GM23338 (cell line): ENCODE measurements at regions not wholly inside any gene's neighbourhood (a gene's known extent, or its start where the extent isn't known, plus 50 kb on each side); places are given as distances from the start of the nearest gene placed in this dataset.

Experiments
- ATAC-seq: fragments of 200-7000 bp; cut with Tn5 transposase; 3 replicates; pipeline ENCODE4 v1.9.1; 2020
- DNase-seq: peaks from one replicate; pipeline ENCODE4 v3.0.0-alpha.2; 2015; ENCODE audit warnings: low spot score
- H2AFZ ChIP-seq: fragments of 200-600 bp; sonication (generic); 2 replicates; pipeline ENCODE4 v1.8.0; 2016; ENCODE audit warnings: antibody characterized with exemption, mild to moderate bottlenecking, moderate library complexity
- H3F3A ChIP-seq: fragments of 200-600 bp; sonication (generic); replicated peaks from 2 replicates; pipeline ENCODE4 v1.8.0; 2017; ENCODE audit warnings: antibody characterized with exemption, mixed run types, low read depth
- H3K27ac ChIP-seq: fragments of 200-600 bp; sonication (generic); 2 replicates; pipeline ENCODE4 v1.6.1; 2016; ENCODE audit warnings: low read depth
- H3K27me3 ChIP-seq: fragments of 200-600 bp; sonication (generic); 2 replicates; pipeline ENCODE4 v1.8.0; 2016; ENCODE audit warnings: mild to moderate bottlenecking, mixed run types, moderate library complexity; ENCODE audit not compliant: insufficient read depth
- H3K36me3 ChIP-seq: fragments of 200-600 bp; sonication (generic); 2 replicates; pipeline ENCODE4 v1.8.0; 2016; ENCODE audit warnings: mild to moderate bottlenecking; ENCODE audit not compliant: insufficient read depth
- H3K4me1 ChIP-seq: fragments of 200-600 bp; sonication (generic); 2 replicates; pipeline ENCODE4 v1.8.0; 2016; ENCODE audit warnings: mild to moderate bottlenecking, moderate library complexity; ENCODE audit not compliant: insufficient read depth
- H3K4me2 ChIP-seq: fragments of 200-600 bp; sonication (generic); 2 replicates; pipeline ENCODE4 v1.7.1; 2017; ENCODE audit warnings: mixed run types
- H3K4me3 ChIP-seq: fragments of 200-600 bp; sonication (generic); 2 replicates; pipeline ENCODE4 v1.6.1; 2016; ENCODE audit warnings: mixed run types
- H3K79me2 ChIP-seq: fragments of 200-600 bp; sonication (generic); replicated peaks from 2 replicates; pipeline ENCODE4 v1.8.0; 2017; ENCODE audit warnings: mild to moderate bottlenecking; ENCODE audit not compliant: insufficient read depth
- H3K9me2 ChIP-seq: fragments of 200-600 bp; sonication (generic); 2 replicates; pipeline ENCODE4 v1.8.0; 2017; ENCODE audit not compliant: insufficient read depth
- H4K20me1 ChIP-seq: fragments of 200-600 bp; sonication (generic); replicated peaks from 2 replicates; pipeline ENCODE4 v1.8.0; 2017; ENCODE audit warnings: mild to moderate bottlenecking; ENCODE audit not compliant: insufficient read depth
- H3K27ac Mint-ChIP-seq: 2 replicates; pipeline ENCODE4 v1.8.0; 2020; ENCODE audit warnings: inconsistent platforms, mild to moderate bottlenecking, moderate library complexity, mixed read lengths
- H3K27me3 Mint-ChIP-seq: 3 replicates; pipeline ENCODE4 v1.8.0; 2022; ENCODE audit warnings: low read depth, mild to moderate bottlenecking, moderate library complexity, mixed read lengths, inconsistent platforms; ENCODE audit not compliant: insufficient read depth, poor library complexity
- H3K36me3 Mint-ChIP-seq: 3 replicates; pipeline ENCODE4 v1.8.0; 2021; ENCODE audit warnings: low read depth, mild to moderate bottlenecking, inconsistent platforms, moderate library complexity, mixed read lengths
- H3K4me1 Mint-ChIP-seq: 3 replicates; pipeline ENCODE4 v1.8.0; 2020; ENCODE audit warnings: mild to moderate bottlenecking, inconsistent platforms, mixed read lengths
- H3K4me3 Mint-ChIP-seq: 3 replicates; pipeline ENCODE4 v1.8.0; 2021; ENCODE audit warnings: moderate library complexity, mild to moderate bottlenecking, inconsistent platforms, mixed read lengths
- H3K9me3 Mint-ChIP-seq: 3 replicates; pipeline ENCODE4 v1.8.0; 2020; ENCODE audit warnings: moderate library complexity, mild to moderate bottlenecking, inconsistent platforms, mixed read lengths
- CREB1 ChIP-seq: fragments of 250-450 bp; sonication (Bioruptor Pico); IDR thresholded peaks from 2 replicates; pipeline ENCODE4 v1.5.0; 2020; ENCODE audit warnings: low read depth, mild to moderate bottlenecking, moderate library complexity
- EZH2 ChIP-seq: fragments of 200-600 bp; sonication (generic); IDR thresholded peaks from one replicate; pipeline ENCODE4 v1.8.0; 2017; ENCODE audit warnings: antibody characterized with exemption, mild to moderate bottlenecking, low read depth; ENCODE audit not compliant: unreplicated experiment
- EZH2phosphoT487 ChIP-seq: fragments of 200-600 bp; sonication (generic); IDR thresholded peaks from one replicate; pipeline ENCODE4 v1.8.1; 2018; ENCODE audit warnings: antibody characterized with exemption; ENCODE audit not compliant: unreplicated experiment
- JUNB ChIP-seq: IDR thresholded peaks from one replicate; pipeline ENCODE4 v1.6.1; 2016; ENCODE audit warnings: antibody characterized with exemption; ENCODE audit not compliant: unreplicated experiment
- STAT1 ChIP-seq: IDR thresholded peaks from one replicate; pipeline ENCODE4 v1.6.1; 2016; ENCODE audit warnings: antibody characterized with exemption; ENCODE audit not compliant: unreplicated experiment
- TF ChIP-seq, protein P1 (sequence below): fragments of 250-450 bp; sonication (Bioruptor Pico); IDR thresholded peaks from 2 replicates; pipeline ENCODE4 v1.5.0; 2020; ENCODE audit warnings: mild to moderate bottlenecking, moderate library complexity
- TF ChIP-seq, protein P2 (sequence below): IDR thresholded peaks from one replicate; pipeline ENCODE4 v1.6.1; 2018; ENCODE audit warnings: antibody characterized with exemption; ENCODE audit not compliant: unreplicated experiment

DNA sequence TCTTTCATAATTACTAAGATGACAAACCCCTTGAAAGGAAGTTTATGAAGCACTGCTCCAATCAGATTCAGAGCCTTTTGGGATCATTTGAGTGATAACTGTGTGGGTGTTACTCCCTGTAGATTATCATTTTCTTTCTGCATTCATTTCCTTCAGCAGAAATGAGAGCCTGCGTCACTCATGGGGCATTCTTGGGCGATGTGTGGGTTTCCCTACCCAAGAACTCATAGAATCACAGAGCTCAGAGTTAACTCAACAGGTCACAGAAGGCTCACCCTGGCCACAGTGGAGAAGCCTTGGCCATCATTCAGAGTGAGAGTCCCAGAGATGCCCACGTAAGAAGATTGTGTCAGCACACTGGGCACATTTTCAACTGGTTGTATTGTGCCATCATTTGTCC, 401.9 kb downstream of the TLE4 start (continued):
- TF ChIP-seq, protein P1, sequence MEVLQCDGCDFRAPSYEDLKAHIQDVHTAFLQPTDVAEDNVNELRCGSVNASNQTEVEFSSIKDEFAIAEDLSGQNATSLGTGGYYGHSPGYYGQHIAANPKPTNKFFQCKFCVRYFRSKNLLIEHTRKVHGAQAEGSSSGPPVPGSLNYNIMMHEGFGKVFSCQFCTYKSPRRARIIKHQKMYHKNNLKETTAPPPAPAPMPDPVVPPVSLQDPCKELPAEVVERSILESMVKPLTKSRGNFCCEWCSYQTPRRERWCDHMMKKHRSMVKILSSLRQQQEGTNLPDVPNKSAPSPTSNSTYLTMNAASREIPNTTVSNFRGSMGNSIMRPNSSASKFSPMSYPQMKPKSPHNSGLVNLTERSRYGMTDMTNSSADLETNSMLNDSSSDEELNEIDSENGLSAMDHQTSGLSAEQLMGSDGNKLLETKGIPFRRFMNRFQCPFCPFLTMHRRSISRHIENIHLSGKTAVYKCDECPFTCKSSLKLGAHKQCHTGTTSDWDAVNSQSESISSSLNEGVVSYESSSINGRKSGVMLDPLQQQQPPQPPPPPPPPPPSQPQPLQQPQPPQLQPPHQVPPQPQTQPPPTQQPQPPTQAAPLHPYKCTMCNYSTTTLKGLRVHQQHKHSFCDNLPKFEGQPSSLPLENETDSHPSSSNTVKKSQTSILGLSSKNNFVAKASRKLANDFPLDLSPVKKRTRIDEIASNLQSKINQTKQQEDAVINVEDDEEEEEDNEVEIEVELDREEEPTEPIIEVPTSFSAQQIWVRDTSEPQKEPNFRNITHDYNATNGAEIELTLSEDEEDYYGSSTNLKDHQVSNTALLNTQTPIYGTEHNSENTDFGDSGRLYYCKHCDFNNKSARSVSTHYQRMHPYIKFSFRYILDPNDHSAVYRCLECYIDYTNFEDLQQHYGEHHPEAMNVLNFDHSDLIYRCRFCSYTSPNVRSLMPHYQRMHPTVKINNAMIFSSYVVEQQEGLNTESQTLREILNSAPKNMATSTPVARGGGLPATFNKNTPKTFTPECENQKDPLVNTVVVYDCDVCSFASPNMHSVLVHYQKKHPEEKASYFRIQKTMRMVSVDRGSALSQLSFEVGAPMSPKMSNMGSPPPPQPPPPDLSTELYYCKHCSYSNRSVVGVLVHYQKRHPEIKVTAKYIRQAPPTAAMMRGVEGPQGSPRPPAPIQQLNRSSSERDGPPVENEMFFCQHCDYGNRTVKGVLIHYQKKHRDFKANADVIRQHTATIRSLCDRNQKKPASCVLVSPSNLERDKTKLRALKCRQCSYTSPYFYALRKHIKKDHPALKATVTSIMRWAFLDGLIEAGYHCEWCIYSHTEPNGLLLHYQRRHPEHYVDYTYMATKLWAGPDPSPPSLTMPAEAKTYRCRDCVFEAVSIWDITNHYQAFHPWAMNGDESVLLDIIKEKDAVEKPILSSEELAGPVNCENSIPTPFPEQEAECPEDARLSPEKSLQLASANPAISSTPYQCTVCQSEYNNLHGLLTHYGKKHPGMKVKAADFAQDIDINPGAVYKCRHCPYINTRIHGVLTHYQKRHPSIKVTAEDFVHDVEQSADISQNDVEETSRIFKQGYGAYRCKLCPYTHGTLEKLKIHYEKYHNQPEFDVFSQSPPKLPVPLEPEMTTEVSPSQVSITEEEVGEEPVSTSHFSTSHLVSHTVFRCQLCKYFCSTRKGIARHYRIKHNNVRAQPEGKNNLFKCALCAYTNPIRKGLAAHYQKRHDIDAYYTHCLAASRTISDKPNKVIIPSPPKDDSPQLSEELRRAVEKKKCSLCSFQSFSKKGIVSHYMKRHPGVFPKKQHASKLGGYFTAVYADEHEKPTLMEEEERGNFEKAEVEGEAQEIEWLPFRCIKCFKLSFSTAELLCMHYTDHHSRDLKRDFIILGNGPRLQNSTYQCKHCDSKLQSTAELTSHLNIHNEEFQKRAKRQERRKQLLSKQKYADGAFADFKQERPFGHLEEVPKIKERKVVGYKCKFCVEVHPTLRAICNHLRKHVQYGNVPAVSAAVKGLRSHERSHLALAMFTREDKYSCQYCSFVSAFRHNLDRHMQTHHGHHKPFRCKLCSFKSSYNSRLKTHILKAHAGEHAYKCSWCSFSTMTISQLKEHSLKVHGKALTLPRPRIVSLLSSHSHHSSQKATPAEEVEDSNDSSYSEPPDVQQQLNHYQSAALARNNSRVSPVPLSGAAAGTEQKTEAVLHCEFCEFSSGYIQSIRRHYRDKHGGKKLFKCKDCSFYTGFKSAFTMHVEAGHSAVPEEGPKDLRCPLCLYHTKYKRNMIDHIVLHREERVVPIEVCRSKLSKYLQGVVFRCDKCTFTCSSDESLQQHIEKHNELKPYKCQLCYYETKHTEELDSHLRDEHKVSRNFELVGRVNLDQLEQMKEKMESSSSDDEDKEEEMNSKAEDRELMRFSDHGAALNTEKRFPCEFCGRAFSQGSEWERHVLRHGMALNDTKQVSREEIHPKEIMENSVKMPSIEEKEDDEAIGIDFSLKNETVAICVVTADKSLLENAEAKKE (CRISPR knock-in tag) = no peak

DNA sequence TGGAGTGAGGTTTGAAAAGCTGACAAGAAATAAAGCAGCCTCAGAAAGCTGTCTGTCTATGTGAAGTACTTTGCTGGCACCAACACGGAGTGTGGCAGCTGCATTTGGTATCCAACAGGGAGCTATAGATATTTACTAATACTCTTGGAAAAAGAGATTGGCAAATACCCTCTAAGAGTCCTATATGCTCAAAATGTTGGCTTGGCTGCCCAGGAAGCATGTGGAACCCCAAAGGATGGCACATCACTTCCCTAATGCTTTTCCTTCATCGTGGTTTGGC, 398.3 kb downstream of the TLE4 start:
- DNase-seq (no peak), ATAC-seq (no peak)
- Mint-ChIP-seq H3K4me3 (no peak overlapping the region), H3K27ac (no peak overlapping the region), H3K4me1 (peaks cover 5% of the 10 kb centered on the region), H3K36me3 (no peaks in the 10 kb centered on the region), H3K27me3 (no peaks in the 10 kb centered on the region), H3K9me3 (no peaks in the 10 kb centered on the region)
- Histone ChIP-seq H3K27me3 (no peaks in the 10 kb centered on the region), H3K27ac (no peak overlapping the region), H4K20me1 (no peaks in the 10 kb centered on the region), H3F3A (no peaks in the 10 kb centered on the region), H3K9me2 (peaks cover 23% of the 10 kb centered on the region; the same call in 1 of the 2 replicates), H3K4me1 (no peaks in the 10 kb centered on the region), H3K36me3 (no peaks in the 10 kb centered on the region), H3K4me2 (no peak overlapping the region), H3K4me3 (no peak overlapping the region), H3K79me2 (no peaks in the 10 kb centered on the region), H2AFZ (no peak overlapping the region)
- TF ChIP-seq EZH2phosphoT487 (no peak), JUNB (no peak), STAT1 (no peak), EZH2 (no peak), CREB1 (CRISPR knock-in tag) (no peak)
- TF ChIP-seq, protein P1 (CRISPR knock-in tag) = no peak
- TF ChIP-seq, protein P2, sequence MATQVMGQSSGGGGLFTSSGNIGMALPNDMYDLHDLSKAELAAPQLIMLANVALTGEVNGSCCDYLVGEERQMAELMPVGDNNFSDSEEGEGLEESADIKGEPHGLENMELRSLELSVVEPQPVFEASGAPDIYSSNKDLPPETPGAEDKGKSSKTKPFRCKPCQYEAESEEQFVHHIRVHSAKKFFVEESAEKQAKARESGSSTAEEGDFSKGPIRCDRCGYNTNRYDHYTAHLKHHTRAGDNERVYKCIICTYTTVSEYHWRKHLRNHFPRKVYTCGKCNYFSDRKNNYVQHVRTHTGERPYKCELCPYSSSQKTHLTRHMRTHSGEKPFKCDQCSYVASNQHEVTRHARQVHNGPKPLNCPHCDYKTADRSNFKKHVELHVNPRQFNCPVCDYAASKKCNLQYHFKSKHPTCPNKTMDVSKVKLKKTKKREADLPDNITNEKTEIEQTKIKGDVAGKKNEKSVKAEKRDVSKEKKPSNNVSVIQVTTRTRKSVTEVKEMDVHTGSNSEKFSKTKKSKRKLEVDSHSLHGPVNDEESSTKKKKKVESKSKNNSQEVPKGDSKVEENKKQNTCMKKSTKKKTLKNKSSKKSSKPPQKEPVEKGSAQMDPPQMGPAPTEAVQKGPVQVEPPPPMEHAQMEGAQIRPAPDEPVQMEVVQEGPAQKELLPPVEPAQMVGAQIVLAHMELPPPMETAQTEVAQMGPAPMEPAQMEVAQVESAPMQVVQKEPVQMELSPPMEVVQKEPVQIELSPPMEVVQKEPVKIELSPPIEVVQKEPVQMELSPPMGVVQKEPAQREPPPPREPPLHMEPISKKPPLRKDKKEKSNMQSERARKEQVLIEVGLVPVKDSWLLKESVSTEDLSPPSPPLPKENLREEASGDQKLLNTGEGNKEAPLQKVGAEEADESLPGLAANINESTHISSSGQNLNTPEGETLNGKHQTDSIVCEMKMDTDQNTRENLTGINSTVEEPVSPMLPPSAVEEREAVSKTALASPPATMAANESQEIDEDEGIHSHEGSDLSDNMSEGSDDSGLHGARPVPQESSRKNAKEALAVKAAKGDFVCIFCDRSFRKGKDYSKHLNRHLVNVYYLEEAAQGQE = no peak
